ENCODE measurements at regions not wholly inside any gene's neighbourhood (a gene's known extent, or its start where the extent isn't known, plus 50 kb on each side); places are given as distances from the start of the nearest gene placed in this dataset.

DNA sequence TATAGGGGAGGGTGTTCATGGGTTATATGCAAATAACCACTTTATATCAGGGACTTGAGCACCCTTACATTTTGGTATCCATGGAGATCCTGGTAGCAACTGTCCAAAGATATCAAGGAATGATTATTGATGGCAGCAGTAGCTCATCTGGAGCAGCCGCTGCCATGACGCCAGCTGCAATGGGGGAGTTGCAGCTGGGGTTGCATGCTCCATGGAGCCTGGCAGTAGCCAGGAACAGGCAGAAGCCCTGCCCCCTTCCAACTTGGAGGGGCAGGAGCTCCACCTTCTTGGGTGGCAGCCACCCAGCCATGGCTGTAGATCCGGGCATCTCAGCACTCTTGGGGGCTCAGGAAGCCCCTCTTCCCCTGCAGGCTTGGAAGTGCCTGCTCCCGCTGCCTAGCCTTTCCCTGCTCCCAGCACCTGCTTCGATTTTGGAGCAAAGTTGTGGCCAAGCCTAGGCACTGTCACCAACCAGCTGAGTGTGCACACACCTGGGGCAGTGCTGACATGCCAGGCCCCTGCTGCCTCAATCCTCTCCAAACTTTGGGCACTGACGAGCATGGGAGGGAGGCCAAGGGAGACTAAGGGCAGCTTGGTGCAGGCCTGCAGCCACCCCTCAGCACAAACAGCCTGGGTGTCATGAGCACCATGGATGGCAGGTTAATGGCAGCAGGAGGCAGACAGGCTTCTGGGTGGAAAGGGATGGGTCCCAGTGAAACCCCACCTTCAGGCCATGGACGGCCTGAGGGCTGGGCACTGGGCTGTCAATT lies 235.6 kb upstream of the CSNK1A1L start:
- no peaks in the 10 kb centered on the region for H3K27me3 Mint-ChIP-seq
- H3K4me3 Mint-ChIP-seq, result no peak overlapping the region
- no peaks in the 10 kb centered on the region for H3K36me3 Mint-ChIP-seq
- no peaks in the 10 kb centered on the region for H3K9me3 Mint-ChIP-seq
- no peak overlapping the region for H3K27ac Mint-ChIP-seq
- no peaks in the 10 kb centered on the region for H3K4me1 Mint-ChIP-seq
- no peak for ATAC-seq

DNA sequence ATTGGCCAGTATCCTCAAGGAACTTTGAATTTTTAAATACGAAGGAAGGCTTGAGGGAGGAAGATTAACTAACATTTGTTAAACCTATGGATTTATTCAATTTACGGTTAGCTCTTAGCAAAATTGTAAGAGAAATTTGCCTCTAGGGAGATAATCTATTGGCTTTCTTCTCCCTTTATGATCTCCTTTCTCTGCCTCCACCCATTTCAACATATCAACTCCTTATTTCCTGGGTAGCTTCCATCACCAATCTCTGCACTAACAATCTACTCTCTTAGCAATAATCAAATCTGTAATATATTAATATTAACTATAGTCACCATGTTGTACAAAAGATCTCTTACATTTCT lies 233.9 kb upstream of the CSNK1A1L start:
- Mint-ChIP-seq H3K9me3 (no peaks in the 10 kb centered on the region), H3K4me3 (no peak overlapping the region)

DNA sequence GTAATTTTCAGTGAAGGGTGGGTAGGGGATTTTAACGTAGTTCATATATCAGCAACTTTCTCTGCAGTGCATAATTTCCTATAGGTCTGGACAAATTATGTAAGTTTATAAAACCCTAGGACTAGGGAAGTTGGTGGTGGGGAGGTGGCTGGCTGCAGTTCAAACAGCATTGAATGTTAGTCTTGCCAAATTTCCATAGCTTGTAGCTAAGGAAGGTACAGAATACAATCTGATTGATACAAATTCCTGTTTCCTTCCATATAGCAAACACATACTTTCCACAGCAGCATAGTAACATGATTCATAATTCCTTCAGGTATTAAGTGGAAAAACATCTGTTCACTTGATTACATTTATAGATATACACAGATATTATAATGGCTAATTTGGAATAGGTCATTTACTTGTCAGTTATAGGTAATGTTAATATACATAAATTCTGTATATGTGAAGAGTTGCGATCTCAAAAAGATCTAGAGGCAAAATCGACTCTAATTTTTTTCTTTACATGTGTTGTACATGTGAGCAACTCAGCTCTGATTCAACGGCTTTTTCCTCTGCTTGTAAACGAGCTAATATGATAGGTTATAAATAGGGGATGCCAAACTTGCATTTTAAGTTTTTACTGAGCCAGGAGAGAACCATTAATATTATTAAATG lies 233.4 kb upstream of the CSNK1A1L start:
- Mint-ChIP-seq H3K36me3 (no peaks in the 10 kb centered on the region), H3K4me1 (no peaks in the 10 kb centered on the region), H3K9me3 (no peaks in the 10 kb centered on the region), H3K27ac (no peak overlapping the region), H3K4me3 (no peak overlapping the region), H3K27me3 (no peaks in the 10 kb centered on the region)
- no peak for ATAC-seq

More for the DNA sequence above, 233.9 kb upstream of the CSNK1A1L start:
- H3K27me3 Mint-ChIP-seq, result no peaks in the 10 kb centered on the region
- H3K27ac Mint-ChIP-seq, result no peak overlapping the region
- no peak for ATAC-seq
- H3K4me1 Mint-ChIP-seq, result no peaks in the 10 kb centered on the region
- H3K36me3 Mint-ChIP-seq, result no peaks in the 10 kb centered on the region

- no peaks in the 10 kb centered on the region for H3K4me1 Mint-ChIP-seq
- no peak overlapping the region for H3K4me3 Mint-ChIP-seq
- no peaks in the 10 kb centered on the region for H3K27me3 Mint-ChIP-seq
- H3K27ac Mint-ChIP-seq, result no peak overlapping the region
- no peak for ATAC-seq
- no peaks in the 10 kb centered on the region for H3K36me3 Mint-ChIP-seq
- H3K9me3 Mint-ChIP-seq, result peaks cover 13% of the 10 kb centered on the region
Observed at GRCh38 chr13:37326334-37326733, 220.9 kb upstream of the CSNK1A1L start.

DNA sequence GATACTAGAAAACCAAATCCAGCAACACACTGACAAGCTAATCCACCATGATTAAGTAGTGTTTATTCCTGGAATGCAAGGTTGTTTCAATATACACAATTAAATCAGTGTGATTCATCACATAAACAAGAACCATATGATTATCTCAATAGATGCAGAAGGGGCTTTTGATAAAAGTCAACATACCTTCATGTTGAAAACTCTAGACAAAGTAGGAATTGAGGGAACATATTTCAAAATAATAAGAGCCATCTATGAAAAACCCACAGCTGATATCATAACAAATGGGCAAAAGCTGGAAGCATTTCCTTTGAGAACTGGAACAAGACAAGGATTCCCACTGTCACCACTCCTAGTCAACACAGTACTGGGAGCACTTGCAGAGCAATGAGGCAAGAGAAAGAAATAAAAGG lies 213.6 kb upstream of the CSNK1A1L start:
- H3K36me3 Mint-ChIP-seq, result no peaks in the 10 kb centered on the region
- no peak for ATAC-seq
- no peak overlapping the region for H3K27ac Mint-ChIP-seq
- peaks cover 15% of the 10 kb centered on the region for H3K9me3 Mint-ChIP-seq
- no peaks in the 10 kb centered on the region for H3K27me3 Mint-ChIP-seq
- no peaks in the 10 kb centered on the region for H3K4me1 Mint-ChIP-seq
- H3K4me3 Mint-ChIP-seq, result no peak overlapping the region

DNA sequence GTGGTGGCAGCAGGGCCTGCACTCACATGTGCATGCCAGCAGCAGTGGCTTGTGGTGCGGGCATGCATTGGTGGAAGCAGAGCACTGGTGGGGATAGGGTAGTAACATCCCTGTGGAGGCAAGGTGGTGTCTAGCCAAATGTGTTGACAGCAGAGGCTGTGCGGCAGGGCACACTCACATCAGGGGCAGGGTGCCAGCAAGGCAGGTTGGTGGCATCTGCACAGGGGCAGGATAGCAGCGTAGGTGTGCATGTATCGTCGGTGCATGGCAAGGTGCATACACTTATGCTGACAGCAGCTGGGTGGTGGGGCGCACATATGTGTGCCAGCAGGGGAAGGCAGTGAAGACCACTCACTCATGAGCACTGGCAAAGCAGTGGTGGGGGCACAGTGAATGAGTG lies 211.5 kb upstream of the CSNK1A1L start:
- Mint-ChIP-seq H3K27ac (no peak overlapping the region), H3K36me3 (no peaks in the 10 kb centered on the region), H3K4me1 (no peaks in the 10 kb centered on the region), H3K27me3 (no peaks in the 10 kb centered on the region), H3K4me3 (no peak overlapping the region), H3K9me3 (peaks cover 15% of the 10 kb centered on the region)
- no peak for ATAC-seq

GRCh38 chr13:37313372-37313771 lies 207.9 kb upstream of the CSNK1A1L start:
- no peak overlapping the region for H3K27ac Mint-ChIP-seq
- H3K27me3 Mint-ChIP-seq, result no peaks in the 10 kb centered on the region
- H3K4me3 Mint-ChIP-seq, result no peak overlapping the region
- H3K4me1 Mint-ChIP-seq, result no peaks in the 10 kb centered on the region
- peaks cover 5% of the 10 kb centered on the region for H3K9me3 Mint-ChIP-seq
- ATAC-seq, result no peak
- H3K36me3 Mint-ChIP-seq, result no peaks in the 10 kb centered on the region

GRCh38 chr13:37306778-37307544 lies 201.5 kb upstream of the CSNK1A1L start:
- H3K9me3 Mint-ChIP-seq, result no peaks in the 10 kb centered on the region
- no peak overlapping the region for H3K4me3 Mint-ChIP-seq
- H3K27ac Mint-ChIP-seq, result no peak overlapping the region
- H3K27me3 Mint-ChIP-seq, result no peaks in the 10 kb centered on the region
- ATAC-seq, result no peak
- no peaks in the 10 kb centered on the region for H3K4me1 Mint-ChIP-seq
- H3K36me3 Mint-ChIP-seq, result no peaks in the 10 kb centered on the region

GRCh38 chr13:37303606-37304005 lies 198.1 kb upstream of the CSNK1A1L start:
- no peak overlapping the region for H3K27ac Mint-ChIP-seq
- no peaks in the 10 kb centered on the region for H3K27me3 Mint-ChIP-seq
- no peaks in the 10 kb centered on the region for H3K36me3 Mint-ChIP-seq
- H3K4me3 Mint-ChIP-seq, result no peak overlapping the region
- no peaks in the 10 kb centered on the region for H3K9me3 Mint-ChIP-seq
- no peaks in the 10 kb centered on the region for H3K4me1 Mint-ChIP-seq
- ATAC-seq, result no peak

GRCh38 chr13:37302686-37303085 lies 197.2 kb upstream of the CSNK1A1L start:
- Mint-ChIP-seq H3K4me3 (no peak overlapping the region), H3K4me1 (no peaks in the 10 kb centered on the region), H3K27me3 (no peaks in the 10 kb centered on the region), H3K27ac (no peak overlapping the region), H3K36me3 (no peaks in the 10 kb centered on the region), H3K9me3 (no peaks in the 10 kb centered on the region)
- no peak for ATAC-seq

DNA sequence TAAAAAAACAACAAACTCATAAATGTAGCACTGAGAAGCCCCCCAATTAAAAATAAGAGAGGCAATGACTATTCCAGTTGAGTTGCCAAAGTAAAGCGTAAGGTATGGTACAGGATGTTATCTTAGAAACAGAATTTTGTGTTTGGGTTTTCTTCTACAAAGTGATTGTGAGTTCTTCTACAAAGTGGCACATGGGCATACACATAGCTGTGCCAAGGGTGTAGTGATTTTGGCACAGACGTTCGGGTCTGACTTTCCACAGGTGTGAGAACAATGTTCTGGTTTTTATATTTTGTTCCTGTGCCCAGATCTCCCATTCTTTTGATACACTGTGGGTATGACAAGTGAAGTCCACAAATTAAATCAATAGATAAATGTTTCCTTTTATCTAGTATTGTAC lies 190.1 kb upstream of the CSNK1A1L start:
- Mint-ChIP-seq H3K36me3 (no peaks in the 10 kb centered on the region), H3K4me3 (no peak overlapping the region), H3K27me3 (no peaks in the 10 kb centered on the region), H3K27ac (no peak overlapping the region), H3K4me1 (no peaks in the 10 kb centered on the region), H3K9me3 (no peaks in the 10 kb centered on the region)
- ATAC-seq, result no peak

- no peaks in the 10 kb centered on the region for H3K27me3 Mint-ChIP-seq
- H3K27ac Mint-ChIP-seq, result no peak overlapping the region
- no peaks in the 10 kb centered on the region for H3K36me3 Mint-ChIP-seq
- ATAC-seq, result no peak
- H3K4me1 Mint-ChIP-seq, result no peaks in the 10 kb centered on the region
- no peak overlapping the region for H3K4me3 Mint-ChIP-seq
- no peaks in the 10 kb centered on the region for H3K9me3 Mint-ChIP-seq
Observed at GRCh38 chr13:37295071-37295470, 189.6 kb upstream of the CSNK1A1L start.

GRCh38 chr13:37294472-37294871 lies 189.0 kb upstream of the CSNK1A1L start:
- no peak for ATAC-seq
- Mint-ChIP-seq H3K4me3 (no peak overlapping the region), H3K36me3 (no peaks in the 10 kb centered on the region), H3K4me1 (no peaks in the 10 kb centered on the region), H3K27me3 (no peaks in the 10 kb centered on the region), H3K27ac (no peak overlapping the region), H3K9me3 (no peaks in the 10 kb centered on the region)

DNA sequence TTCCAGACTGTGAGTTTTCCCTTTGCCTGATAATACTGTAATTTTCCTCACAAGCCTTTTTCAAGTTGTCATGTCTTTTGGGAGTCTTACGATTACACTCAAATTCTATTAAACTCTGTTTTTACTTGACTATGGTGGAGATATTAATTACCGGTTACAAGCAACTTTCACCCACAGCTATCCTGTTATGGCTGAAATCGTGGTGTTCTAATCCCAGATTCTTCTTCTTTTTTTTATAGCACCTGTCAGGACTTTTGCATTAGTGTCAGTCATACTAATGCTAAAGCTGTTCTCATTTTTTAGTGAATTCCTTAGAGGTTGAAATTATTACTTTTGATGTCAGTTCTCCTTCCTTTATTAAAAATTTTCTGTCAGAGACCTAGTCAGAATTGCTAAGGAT lies 187.8 kb upstream of the CSNK1A1L start:
- Mint-ChIP-seq H3K4me1 (no peaks in the 10 kb centered on the region), H3K9me3 (no peaks in the 10 kb centered on the region), H3K27ac (no peak overlapping the region), H3K36me3 (no peaks in the 10 kb centered on the region), H3K27me3 (no peaks in the 10 kb centered on the region), H3K4me3 (no peak overlapping the region)
- no peak for ATAC-seq

DNA sequence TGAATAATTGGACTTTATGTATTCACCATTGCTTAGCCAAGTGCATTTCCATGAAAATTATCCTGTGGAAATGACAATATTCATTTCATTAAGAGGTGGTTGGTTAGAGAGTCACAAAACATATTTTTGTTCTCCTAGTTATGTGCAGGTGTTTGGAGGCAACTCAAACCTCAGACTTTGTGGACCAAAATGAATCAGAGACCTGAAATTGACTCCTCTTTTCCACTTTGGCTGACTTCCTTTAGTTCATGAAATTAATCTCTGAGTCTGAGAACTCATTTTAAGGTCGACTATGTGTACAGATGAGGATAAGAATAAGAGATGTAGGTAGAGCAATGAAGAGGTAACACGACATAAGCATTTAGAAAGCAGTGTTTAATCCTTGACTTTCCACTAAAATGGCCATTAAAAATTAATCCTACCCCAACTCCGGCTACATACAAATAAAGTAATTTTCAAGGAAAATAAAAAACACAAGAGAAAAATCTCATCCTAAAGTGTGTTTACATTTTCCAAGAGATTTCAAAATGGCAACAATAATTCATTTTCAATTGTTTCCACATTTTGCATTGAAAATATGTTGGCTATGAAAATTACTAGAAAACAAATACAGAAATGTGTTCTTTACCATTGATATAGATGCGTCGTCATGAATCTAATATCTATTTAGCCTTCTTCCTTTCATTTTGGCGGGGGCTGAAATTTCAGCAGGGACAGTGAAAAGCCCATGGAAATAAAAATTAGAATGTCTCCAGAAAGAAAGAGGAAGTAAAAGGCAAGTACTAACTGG lies 185.4 kb upstream of the CSNK1A1L start:
- no peak for ATAC-seq
- Mint-ChIP-seq H3K27me3 (no peaks in the 10 kb centered on the region), H3K36me3 (no peaks in the 10 kb centered on the region), H3K9me3 (no peaks in the 10 kb centered on the region), H3K4me3 (no peak overlapping the region), H3K4me1 (no peaks in the 10 kb centered on the region), H3K27ac (no peak overlapping the region)
